NCI-H1105 (cell line): ENCODE measurements at regions not wholly inside any gene's neighbourhood (a gene's known extent, or its start where the extent isn't known, plus 50 kb on each side); places are given as distances from the start of the nearest gene placed in this dataset.
"Not testable (repeated sequence)": the region's sequence is repeated elsewhere in the genome, so short reads cannot be mapped to it uniquely, and the experiment has no call there.

Source experiments
- DNase-seq: peaks from one replicate; lab custom pipeline; 2025; lab: John Stamatoyannopoulos, UW

GRCh38 chr4:135921081-135921480 is 1611.2 kb downstream of the PCDH18 start:
- no peak for DNase-seq

- DNase-seq, result no peak
These were observed 1615.3 kb downstream of the PCDH18 start for GRCh38 chr4:135917011-135917410.

- DNase-seq, result no peak
These were observed 1631.3 kb downstream of the PCDH18 start for GRCh38 chr4:135900956-135901355.

GRCh38 chr4:135864304-135864703 is 1662.7 kb upstream of the PABPC4L start:
- DNase-seq, result not testable (repeated sequence)

DNA sequence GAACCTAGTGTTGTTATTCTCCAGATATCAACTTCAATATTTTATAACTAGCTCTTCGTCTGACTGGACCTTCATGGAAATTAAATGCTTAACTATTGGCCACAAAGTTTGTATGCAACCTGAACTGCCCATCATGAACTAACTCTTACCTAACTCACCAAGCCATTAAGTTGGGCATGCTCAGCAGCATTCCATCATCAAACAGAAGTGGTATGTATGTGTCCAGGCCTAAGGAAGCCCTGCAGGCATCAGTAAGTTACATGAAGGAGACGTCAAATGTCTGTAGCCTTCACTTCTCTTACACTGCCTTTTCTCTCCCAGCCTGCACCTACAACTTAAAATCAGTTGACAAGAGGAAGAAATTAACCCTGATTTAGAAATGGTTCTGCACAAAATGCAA is 1639.2 kb upstream of the PABPC4L start:
- DNase-seq, result no peak

DNA sequence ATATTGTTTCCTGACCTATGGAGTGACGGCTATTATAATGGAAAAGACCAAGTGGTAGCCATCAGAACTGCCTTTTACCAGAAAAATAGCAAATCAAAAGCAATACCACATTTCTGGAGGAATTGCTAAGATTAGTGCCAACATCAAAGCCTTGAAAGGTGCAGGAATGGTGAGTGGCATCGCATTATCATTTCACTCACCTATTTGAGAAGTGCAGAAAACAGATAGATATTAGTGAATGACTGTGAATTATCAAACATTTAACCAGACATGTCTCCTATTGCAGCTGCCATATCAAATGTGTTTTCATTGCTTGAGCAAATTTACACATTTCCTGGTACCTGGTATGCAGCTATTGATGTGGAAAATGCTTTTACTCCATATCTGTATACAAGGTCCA is 1638.1 kb upstream of the PABPC4L start:
- no peak for DNase-seq

DNA sequence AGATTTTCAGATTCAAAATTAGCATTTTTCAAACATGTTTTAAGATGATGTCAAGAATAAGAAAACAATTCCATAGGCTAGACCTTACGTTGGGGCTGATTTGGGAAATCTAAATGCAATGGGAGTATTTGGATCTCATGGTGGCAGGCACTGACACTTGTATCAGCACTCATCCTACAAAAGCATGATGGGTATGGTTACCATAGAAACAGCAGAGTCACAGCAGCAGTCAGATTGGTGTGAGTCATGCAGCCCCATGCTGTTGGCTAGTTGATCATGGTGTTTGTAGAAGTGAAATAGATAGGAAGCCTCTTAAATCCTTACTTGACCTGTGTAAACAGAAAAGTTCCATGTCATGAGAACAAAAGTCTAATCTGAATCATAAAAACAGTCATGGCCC is 1637.3 kb upstream of the PABPC4L start:
- no peak for DNase-seq

GRCh38 chr4:135834471-135834870 is 1632.9 kb upstream of the PABPC4L start:
- DNase-seq, result no peak

GRCh38 chr4:135833529-135833928 is 1631.9 kb upstream of the PABPC4L start:
- no peak for DNase-seq

DNA sequence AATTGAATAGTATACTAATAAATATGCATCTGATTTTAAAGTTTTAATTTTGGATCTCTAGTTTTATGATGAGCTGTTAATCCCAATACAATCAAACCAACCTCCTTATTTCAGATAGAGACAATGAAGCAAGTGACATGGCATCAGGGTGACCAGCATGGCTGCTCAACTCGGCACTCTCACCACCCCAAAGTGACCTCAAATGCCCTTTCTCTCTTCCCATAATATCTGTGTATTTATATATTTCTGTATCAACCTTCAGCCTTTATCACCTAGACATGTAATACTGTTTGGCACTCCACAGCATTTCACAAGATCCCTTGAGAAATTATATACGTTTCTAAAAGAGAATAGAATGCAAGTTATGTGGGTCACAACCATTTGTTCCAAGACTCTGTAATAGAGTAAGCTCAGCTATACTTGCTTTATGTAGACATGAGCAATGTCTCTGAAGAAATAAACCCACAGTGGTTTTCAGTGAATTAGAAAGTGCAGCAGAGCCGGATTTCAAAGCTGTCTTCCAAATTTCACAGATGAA is 1623.2 kb upstream of the PABPC4L start:
- DNase-seq, result no peak

- no peak for DNase-seq
These were observed 1603.2 kb upstream of the PABPC4L start for GRCh38 chr4:135804785-135805184.

DNA sequence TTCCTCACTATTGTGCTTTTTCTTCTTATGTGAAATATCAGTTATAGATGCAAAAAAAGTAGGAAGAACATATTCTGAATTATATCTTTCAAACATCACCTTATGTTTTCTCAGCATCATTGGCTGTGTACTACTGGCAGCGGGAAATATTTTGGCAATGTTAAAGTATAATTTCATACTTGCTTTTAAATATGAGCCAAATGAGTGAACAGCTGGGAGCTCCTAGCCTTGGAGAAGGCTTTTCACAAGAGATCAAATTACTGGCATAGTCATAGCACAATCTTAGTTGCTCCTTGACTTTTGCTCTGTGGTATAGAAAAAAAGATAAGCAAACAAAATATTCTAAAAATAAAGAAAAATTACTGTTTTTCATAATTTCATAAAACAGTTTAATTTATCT is 1575.8 kb upstream of the PABPC4L start:
- no peak for DNase-seq

DNA sequence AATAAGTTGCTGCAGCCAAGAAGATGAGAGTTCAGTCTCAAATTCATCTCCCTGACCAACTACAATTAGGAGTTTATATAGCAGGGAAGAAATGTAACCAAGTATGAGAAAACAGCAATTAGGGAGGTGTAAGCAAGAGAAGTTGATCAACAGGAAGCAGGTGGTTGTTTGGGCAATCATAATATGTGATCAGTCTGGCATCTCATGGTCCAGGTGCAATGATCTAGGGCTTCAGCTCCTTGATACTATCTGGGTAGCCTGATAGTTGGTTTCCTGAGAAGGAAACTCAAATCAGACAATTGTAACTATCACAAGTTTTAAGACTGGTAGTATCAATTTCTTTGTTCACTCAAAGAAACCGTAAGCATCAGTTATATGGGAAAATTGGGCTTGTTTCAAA is 1574.3 kb upstream of the PABPC4L start:
- no peak for DNase-seq

DNA sequence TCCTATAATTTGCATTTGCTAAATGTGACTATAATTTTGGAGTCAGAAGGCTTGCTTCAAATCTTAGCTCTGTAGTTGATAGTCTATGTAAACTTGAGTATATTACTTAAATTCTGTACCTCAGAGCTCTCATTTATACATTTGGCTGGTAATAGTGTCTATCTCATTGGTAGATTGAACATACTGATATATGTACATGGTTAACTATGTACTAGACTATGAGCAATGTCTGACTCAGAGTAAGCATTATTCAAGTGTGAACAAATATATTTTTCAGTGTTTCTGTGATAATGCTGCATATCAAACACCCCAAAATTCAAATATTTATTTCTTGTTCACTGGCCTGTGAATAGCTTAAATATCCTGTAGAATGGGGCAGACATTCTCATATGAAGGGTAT is 1568.9 kb upstream of the PABPC4L start:
- DNase-seq, result no peak

DNA sequence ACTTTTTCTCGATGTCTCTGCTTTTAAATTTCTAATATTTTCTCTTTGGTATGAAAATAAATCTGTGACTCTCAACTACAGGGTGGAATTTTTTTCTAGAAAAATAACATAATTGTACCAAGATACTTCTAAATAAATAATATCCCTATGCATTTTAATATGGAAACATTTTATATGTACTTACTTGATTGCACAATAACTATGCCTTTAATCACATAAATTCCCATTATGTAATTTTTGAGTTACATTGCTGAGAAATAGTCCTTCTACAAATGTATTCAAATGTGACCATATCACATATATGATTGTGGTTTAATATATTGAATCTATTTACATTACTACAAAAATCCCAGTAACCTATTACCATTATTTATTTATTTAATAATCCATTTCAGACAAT is 1543.3 kb upstream of the PABPC4L start:
- no peak for DNase-seq

DNA sequence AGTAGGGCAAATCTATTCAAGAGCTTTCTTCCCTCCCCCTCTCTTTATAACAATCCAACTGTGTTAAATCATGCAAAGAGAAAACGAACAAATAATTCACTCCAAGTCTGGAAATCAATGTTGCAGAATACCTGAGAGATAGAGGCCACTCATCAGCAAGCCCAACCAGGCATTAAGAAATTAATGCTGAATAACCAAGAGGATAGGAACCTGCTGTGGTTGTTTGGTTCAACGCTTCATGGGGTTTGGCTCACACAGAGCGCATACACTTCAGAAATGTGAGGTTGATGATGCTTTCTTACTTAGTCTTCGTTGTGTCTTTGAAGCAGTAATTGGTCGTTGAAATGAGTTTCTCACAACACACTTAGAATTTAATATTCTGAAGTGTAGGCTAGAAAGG is 1540.0 kb upstream of the PABPC4L start:
- DNase-seq, result no peak

GRCh38 chr4:135739354-135739753 is 1537.8 kb upstream of the PABPC4L start:
- no peak for DNase-seq

DNA sequence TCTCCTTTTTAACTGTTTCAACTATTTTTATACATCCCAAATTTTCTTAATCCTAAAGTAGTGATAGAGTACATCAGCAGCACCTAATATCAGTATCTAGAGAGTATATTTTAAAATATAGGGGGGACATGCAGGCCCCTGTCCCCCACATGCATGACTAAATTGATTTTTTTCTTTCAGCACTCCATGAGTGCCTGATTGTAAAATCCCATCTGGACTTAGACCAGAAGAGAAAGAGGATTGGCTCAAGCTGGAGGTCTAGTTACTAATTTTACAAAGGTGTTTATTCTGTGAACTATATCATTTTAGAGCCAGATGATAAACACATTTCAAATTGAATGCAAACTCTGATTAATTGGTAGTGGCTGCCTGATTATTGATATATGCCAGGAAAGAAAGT is 1533.9 kb upstream of the PABPC4L start:
- DNase-seq, result no peak

DNA sequence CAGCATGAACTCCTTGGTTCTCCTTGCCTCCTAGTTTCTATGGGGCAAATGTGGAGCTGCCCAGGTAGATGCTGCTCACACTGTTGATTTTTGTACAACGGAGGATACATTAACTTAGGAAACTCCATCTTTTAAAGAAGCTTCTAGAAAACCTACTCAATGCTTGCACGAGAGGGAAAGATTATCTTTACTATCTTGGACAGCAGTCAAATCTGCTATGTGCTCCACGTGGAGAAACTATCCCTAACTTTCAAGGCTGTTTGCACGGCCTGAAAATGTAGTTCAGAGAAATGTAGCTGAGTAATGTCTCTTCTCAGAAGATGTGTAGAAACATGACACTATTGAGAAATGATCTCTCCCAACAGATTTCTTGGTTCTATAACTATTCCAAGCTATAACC is 1530.9 kb upstream of the PABPC4L start:
- DNase-seq, result no peak

DNA sequence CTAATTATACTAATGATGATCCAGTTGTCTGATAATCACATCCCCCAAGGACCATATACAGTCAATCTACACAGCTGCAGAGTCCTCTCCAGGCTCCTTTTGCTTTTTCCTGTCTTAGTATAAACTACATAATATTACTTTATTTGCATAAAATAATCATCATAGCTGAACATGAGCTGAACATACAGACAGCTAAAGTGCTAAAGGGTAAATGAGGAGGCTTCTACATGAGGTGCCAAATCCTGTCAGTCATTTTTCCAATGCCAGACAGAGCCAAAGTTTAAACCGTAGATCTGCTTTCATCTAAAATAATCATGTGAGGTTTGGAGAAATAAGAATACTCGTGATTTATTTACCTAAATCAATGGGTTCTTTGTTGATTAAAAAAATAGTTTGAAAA is 1530.1 kb upstream of the PABPC4L start:
- no peak for DNase-seq

- no peak for DNase-seq
These were observed 1522.8 kb upstream of the PABPC4L start for GRCh38 chr4:135724421-135724820.

DNA sequence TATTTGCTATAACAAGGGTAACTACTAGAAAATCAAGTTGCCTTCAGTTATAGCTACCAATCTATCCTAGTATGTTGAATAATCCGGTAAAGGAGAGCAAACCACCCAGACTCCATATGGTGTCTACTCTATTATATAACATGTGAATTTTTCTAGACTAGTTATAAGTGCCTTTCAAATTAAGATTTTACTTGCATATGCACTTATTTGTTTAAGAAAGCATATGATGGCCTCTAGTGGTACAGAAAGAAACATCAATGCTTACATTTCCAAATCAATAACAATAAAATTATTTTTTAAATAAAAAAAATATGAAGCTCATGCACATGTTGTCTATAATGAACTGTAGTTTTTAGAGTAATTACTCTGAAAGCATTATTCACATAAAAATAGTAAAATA is 1516.4 kb upstream of the PABPC4L start:
- no peak for DNase-seq

- DNase-seq, result no peak
These were observed 1503.8 kb upstream of the PABPC4L start for GRCh38 chr4:135705343-135705742.

DNA sequence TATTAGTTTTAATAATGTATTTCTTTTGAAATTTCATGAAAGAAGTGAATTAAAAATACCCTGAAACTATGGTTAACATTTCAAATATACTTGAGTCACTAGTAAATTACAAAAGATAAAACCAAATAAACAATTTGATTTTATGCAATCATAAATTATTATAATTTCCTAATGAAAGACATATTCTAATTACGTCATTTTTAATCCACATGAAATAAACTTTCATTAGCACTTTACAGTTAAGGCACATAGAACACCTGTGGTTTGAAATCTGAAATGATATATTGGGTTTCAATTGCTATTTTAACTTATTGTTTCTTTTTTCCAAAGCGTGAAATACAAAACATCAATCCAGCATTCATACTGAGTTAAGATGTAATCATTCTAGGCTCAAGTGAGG is 1492.5 kb upstream of the PABPC4L start:
- DNase-seq, result no peak

DNA sequence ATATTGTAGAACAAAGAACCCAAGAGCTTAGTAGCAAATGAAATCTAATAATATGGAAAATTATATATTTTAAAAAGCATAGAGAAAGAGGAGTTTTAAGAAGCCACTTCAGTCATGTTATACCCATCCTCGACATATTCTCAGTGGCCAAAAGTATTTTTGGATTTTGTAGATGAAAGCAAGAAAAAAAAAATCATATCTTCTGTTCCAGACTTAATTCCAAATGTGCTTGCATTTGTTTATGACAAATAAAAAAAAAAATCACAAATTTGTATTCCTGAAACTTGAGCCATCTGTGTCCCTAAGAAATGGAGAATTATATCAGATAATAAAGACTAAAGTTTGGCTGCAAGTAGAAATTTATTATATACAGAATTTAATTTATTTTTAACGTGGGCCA is 1482.4 kb upstream of the PABPC4L start:
- DNase-seq, result no peak
